Spleen (tissue), 11 donors: ENCODE measurements at regions not wholly inside any gene's neighbourhood (a gene's known extent, or its start where the extent isn't known, plus 50 kb on each side); places are given as distances from the start of the nearest gene placed in this dataset.

Source experiments
- DNase-seq: peaks from one replicate; pipeline ENCODE4 v3.0.0-alpha.2; 2020
- H3K27ac ChIP-seq, 8 donors: fragments of 200-600 bp; sonication (generic) in 7 of 8; 1 replicate in 4 of 8; 2 replicates in 4 of 8; pipeline versions ENCODE4 v1.5.0 to v1.8.0; 2016 to 2021; ENCODE audit warnings: inconsistent platforms in 4 of 8, mild to moderate bottlenecking in 4 of 8, moderate library complexity in 1 of 8
- H3K27me3 ChIP-seq, 7 donors: fragments of 200-600 bp; sonication (generic) in 6 of 7; replicated peaks in 1 of 7; 1 replicate in 4 of 7; 2 replicates in 3 of 7; pipeline versions ENCODE4 v1.5.0 to v1.8.0; 2016 to 2021; ENCODE audit warnings: inconsistent platforms in 3 of 7, mild to moderate bottlenecking in 1 of 7
- H3K36me3 ChIP-seq, 6 donors: fragments of 200-600 bp; sonication (generic) in 5 of 6; 1 replicate in 4 of 6; 2 replicates in 2 of 6; pipeline versions ENCODE4 v1.5.0 to v1.8.0; 2016 to 2021; ENCODE audit warnings: inconsistent platforms in 2 of 6
- H3K4me1 ChIP-seq, 6 donors: fragments of 200-600 bp; sonication (generic) in 5 of 6; 1 replicate in 3 of 6; 2 replicates in 3 of 6; pipeline versions ENCODE4 v1.5.0 to v1.8.0; 2016 to 2021; ENCODE audit warnings: inconsistent platforms in 3 of 6
- H3K4me3 ChIP-seq, 8 donors: fragments of 200-600 bp; sonication (generic) in 7 of 8; 1 replicate in 4 of 8; 2 replicates in 4 of 8; pipeline versions ENCODE4 v1.5.0 to v1.8.0; 2016 to 2021; ENCODE audit warnings: inconsistent platforms in 4 of 8, mild to moderate bottlenecking in 4 of 8, moderate library complexity in 2 of 8
- H3K9me3 ChIP-seq, 8 donors: fragments of 200-600 bp; sonication (generic) in 7 of 8; 1 replicate in 4 of 8; 2 replicates in 4 of 8; pipeline versions ENCODE4 v1.5.0 to v1.8.0; 2016 to 2021; ENCODE audit warnings: inconsistent platforms in 4 of 8
- POLR2A ChIP-seq, 3 donors: fragments of 450-650 bp; IDR thresholded peaks; one replicate each; pipeline ENCODE4 v1.5.1; 2017; ENCODE audit warnings: antibody characterized with exemption in 3 of 3, mild to moderate bottlenecking in 1 of 3
- POLR2AphosphoS5 ChIP-seq, 3 donors: sonication (generic); formaldehyde crosslinking; IDR thresholded peaks; one replicate each; pipeline ENCODE4 v1.5.1; 2017; ENCODE audit warnings: antibody characterized with exemption in 3 of 3
- WGBS, 5 donors: extraction: QIAGEN DNeasy Blood & Tissue Kit in 3 of 5; methylation state at CpG; one replicate each; pipeline versions ENCODE4 v1.1.5 to v1.1.7; 2013 to 2018; 5-methylcytosine and 5-hydroxymethylcytosine counted together
- intact Hi-C: fragments of 100-400 bp; cut with DNase I; formaldehyde crosslinking; loops from one replicate; pipeline ENCODE4 v1.15.0; 2023; ENCODE audit warnings: low total_unique reads
- TF ChIP-seq, protein P1 (sequence below), 11 experiments: fragments of 200-600 bp in 7 of 11; fragments of 450-650 bp in 4 of 11; sonication (generic) in 4 of 11; IDR thresholded peaks in 8 of 11; conservative IDR thresholded peaks in 3 of 11; 1 replicate in 7 of 11; 2 replicates in 4 of 11; pipeline versions ENCODE4 v1.4.0 to v1.8.0; 2016 to 2021; ENCODE audit warnings: antibody characterized with exemption in 11 of 11, inconsistent platforms in 4 of 11, mild to moderate bottlenecking in 1 of 11
- donor health status: healthy with polysubstance abuse.
- donor health status: DM: no; HTN: no; CAD: no; lungs with moderate emphysema.
- donor health status: DM: no; HTN: no; CAD: no.
- donor health status: Bipolar disorder and iron deficiency.
- donor health status: healthy.
- donor health status: DM: no; HTN: no; CAD: no.
- donor health status: DM: yes; HTN: yes; CAD: no.

DNA sequence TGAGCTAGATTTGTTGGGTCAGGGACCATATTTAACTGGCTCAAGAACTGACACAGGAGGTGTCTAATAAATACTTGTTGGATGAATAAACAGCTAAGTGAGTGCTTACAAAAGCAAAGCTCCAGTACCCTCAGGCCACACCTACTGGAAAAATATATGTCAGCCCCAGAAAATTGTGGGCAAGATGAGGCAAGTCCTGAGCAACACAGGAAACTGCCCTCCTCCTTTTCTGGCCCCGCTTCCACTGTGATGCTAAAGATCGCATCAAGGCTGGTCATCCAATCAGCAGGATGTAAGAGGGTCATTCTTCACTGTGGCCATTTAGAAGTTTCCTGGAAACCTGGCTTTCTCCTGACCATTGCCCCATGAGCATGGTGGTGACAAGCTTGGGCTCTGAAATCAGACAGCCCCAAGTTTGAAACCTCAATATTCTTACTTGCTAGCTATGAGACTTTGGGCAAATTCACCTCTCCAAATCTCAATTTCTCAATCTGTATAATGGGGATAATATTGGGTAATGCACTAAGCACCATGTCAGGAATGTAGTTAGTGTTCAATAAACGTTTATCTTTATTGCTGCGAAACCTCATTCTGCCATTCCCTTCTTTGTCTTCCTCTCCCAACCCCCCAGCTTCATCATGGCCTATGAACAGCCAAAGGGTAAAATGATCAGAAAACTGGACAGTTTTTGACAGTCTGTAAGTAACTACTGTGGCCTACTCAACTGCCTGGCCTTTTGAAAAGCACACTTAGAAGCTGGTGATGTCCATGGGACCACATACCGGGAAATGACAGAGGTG, 139.3 kb upstream of the PZP start:
- no peaks in the 10 kb centered on the region for H3K36me3 ChIP-seq
- DNase-seq, result no peak
- peaks cover 0 to 6% (median 2%) of the 10 kb centered on the region in 8 donors for H3K9me3 ChIP-seq
- no peaks in the 10 kb centered on the region for H3K27me3 ChIP-seq
- no peak overlapping the region for H3K4me3 ChIP-seq
- intact Hi-C loops, result no loop called here
- H3K27ac ChIP-seq, result no peak overlapping the region
- TF ChIP-seq POLR2AphosphoS5 (IDR thresholded peaks at IDR 0.05) (no peak), POLR2A (IDR thresholded peaks at IDR 0.05) (no peak)
- TF ChIP-seq, protein P1, sequence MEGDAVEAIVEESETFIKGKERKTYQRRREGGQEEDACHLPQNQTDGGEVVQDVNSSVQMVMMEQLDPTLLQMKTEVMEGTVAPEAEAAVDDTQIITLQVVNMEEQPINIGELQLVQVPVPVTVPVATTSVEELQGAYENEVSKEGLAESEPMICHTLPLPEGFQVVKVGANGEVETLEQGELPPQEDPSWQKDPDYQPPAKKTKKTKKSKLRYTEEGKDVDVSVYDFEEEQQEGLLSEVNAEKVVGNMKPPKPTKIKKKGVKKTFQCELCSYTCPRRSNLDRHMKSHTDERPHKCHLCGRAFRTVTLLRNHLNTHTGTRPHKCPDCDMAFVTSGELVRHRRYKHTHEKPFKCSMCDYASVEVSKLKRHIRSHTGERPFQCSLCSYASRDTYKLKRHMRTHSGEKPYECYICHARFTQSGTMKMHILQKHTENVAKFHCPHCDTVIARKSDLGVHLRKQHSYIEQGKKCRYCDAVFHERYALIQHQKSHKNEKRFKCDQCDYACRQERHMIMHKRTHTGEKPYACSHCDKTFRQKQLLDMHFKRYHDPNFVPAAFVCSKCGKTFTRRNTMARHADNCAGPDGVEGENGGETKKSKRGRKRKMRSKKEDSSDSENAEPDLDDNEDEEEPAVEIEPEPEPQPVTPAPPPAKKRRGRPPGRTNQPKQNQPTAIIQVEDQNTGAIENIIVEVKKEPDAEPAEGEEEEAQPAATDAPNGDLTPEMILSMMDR (IDR thresholded peaks at IDR 0.05 in 8 of 11, conservative IDR thresholded peaks at IDR 0.05 in 3 of 11), result no peak
- 70 to 91% (median 85%) methylated on average over 5 of the region's 5 CpGs for WGBS, 5 donors
- peaks cover 0 to 24% (median 3%) of the 10 kb centered on the region in 6 donors for H3K4me1 ChIP-seq

DNA sequence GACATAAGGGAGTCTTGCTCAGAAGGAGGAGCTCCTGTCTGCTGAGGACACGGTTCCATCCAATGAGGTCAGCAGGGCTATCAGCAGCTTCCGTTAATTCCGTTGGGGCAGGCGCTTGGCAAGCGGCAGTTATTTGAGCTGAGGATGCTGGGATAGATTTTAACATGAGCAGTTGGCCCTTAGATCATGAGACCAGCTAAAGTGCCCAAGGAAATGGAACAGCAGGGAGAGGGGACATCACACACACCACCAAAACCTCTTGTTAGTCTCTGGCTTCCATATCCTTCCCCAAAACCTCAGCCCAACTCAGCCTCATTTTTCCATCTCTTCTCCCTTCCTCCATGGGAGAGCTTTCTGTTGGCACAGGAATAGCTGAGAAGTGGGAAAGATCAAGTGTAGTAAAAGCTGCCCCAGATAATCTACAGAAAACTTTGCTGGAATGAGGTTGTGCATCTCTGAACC, 138.7 kb upstream of the PZP start:
- no peaks in the 10 kb centered on the region for H3K9me3 ChIP-seq
- H3K4me1 ChIP-seq, result peaks cover 0 to 24% (median 3%) of the 10 kb centered on the region in 6 donors
- H3K27ac ChIP-seq, result no peak overlapping the region
- DNase-seq, result no peak
- 80 to 98% (median 83%) methylated on average over 5 of the region's 5 CpGs for WGBS, 5 donors
- H3K36me3 ChIP-seq, result no peaks in the 10 kb centered on the region
- TF ChIP-seq POLR2A (IDR thresholded peaks at IDR 0.05) (no peak), POLR2AphosphoS5 (IDR thresholded peaks at IDR 0.05) (no peak)
- TF ChIP-seq, protein P1 (IDR thresholded peaks at IDR 0.05 in 8 of 11, conservative IDR thresholded peaks at IDR 0.05 in 3 of 11), result no peak
- no peak overlapping the region for H3K4me3 ChIP-seq
- H3K27me3 ChIP-seq, result no peaks in the 10 kb centered on the region
- intact Hi-C loops, result no loop called here

DNA sequence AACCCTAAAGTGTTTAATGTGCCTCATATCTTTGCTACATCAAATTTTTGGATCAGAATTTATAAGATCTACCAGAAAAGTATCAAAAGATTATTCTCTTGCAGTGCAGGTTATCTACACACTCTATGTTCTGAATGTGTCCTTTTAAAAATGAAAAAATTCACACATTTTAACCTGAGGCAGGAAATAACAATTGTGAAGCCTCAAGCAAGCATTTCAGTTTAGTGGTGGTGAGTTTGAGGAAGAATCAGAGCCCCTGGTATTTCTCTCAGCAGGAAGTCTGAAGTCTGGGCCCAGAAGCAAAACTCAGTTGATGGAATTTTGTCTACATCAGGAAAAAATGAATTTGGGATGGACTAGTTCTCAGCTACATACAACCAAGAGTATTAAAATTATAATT, 137.0 kb upstream of the PZP start:
- DNase-seq, result no peak
- Histone ChIP-seq H3K36me3 (no peaks in the 10 kb centered on the region), H3K4me1 (peaks cover 0 to 18% (median 2%) of the 10 kb centered on the region in 6 donors), H3K9me3 (no peaks in the 10 kb centered on the region), H3K27me3 (no peaks in the 10 kb centered on the region), H3K4me3 (no peak overlapping the region), H3K27ac (no peak overlapping the region)
- TF ChIP-seq, protein P1 (IDR thresholded peaks at IDR 0.05 in 8 of 11, conservative IDR thresholded peaks at IDR 0.05 in 3 of 11), result no peak
- TF ChIP-seq POLR2AphosphoS5 (IDR thresholded peaks at IDR 0.05) (no peak), POLR2A (IDR thresholded peaks at IDR 0.05) (no peak)
- intact Hi-C loops, result no loop called here

DNA sequence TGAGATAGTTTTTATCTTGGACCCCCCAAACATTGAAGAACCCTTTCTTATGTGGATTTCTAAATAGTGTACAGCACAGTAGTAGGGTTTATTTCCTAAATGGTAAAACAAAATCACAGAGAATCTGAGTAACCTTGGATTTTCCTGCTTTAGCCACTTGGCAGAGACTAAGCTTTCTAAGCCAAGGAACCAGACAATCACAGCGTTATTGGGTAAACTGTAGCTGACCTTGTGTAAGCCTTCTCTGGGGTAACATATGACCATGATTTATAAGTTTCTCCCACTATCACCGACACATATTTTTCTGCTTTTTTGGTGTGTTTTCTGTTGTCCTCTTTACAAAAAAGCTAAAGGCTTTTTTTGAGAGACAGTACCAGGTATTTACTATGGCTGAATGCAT, 136.3 kb upstream of the PZP start:
- DNase-seq, result no peak
- H3K4me1 ChIP-seq, result peaks cover 0 to 18% (median 2%) of the 10 kb centered on the region in 6 donors
- no peak overlapping the region for H3K4me3 ChIP-seq
- H3K27ac ChIP-seq, result no peak overlapping the region
- H3K27me3 ChIP-seq, result no peaks in the 10 kb centered on the region
- 43 to 69% (median 54%) methylated on average over 2 of the region's 2 CpGs for WGBS, 5 donors
- no peaks in the 10 kb centered on the region for H3K9me3 ChIP-seq
- H3K36me3 ChIP-seq, result no peaks in the 10 kb centered on the region
- TF ChIP-seq, protein P1 (IDR thresholded peaks at IDR 0.05 in 8 of 11, conservative IDR thresholded peaks at IDR 0.05 in 3 of 11), result no peak
- TF ChIP-seq POLR2AphosphoS5 (IDR thresholded peaks at IDR 0.05), result no peak
- TF ChIP-seq POLR2A (IDR thresholded peaks at IDR 0.05), result no peak
- intact Hi-C loops, result no loop called here
